Transverse colon (tissue), 4 donors: ENCODE measurements at regions not wholly inside any gene's neighbourhood (a gene's known extent, or its start where the extent isn't known, plus 50 kb on each side); places are given as distances from the start of the nearest gene placed in this dataset.

Experiments
- DNase-seq: peaks from one replicate; pipeline ENCODE4 v3.0.0-alpha.2; 2019
- H3K27ac ChIP-seq, 4 donors: fragments of 200-600 bp; sonication (generic); 2 replicates each; pipeline ENCODE4 v1.5.1; 2016 to 2018; ENCODE audit warnings: inconsistent platforms in 4 of 4
- H3K27me3 ChIP-seq: fragments of 200-600 bp; sonication (generic); 2 replicates; pipeline ENCODE4 v1.5.1; 2017; ENCODE audit warnings: inconsistent platforms
- H3K36me3 ChIP-seq, 4 donors: fragments of 200-600 bp; sonication (generic); 2 replicates each; pipeline ENCODE4 v1.5.1; 2017 to 2019; ENCODE audit warnings: inconsistent platforms in 4 of 4
- H3K4me1 ChIP-seq, 4 donors: fragments of 200-600 bp; sonication (generic); 2 replicates each; pipeline ENCODE4 v1.5.1; 2017 to 2020; ENCODE audit warnings: inconsistent platforms in 4 of 4
- H3K4me3 ChIP-seq, 4 donors: fragments of 200-600 bp; sonication (generic); 1 replicate in 1 of 4; 2 replicates in 3 of 4; pipeline versions ENCODE4 v1.5.1 to v1.6.1; 2017 to 2019; ENCODE audit warnings: inconsistent platforms in 4 of 4
- H3K9me3 ChIP-seq, 2 donors: fragments of 200-600 bp; sonication (generic); 2 replicates each; pipeline ENCODE4 v1.5.1; 2017 to 2019; ENCODE audit warnings: inconsistent platforms in 2 of 2
- EP300 ChIP-seq: sonication (generic); formaldehyde crosslinking; IDR thresholded peaks from one replicate; pipeline ENCODE4 v1.6.1; 2017; ENCODE audit warnings: antibody characterized with exemption, low read depth
- POLR2A ChIP-seq: fragments of 450-650 bp; IDR thresholded peaks from one replicate; pipeline ENCODE4 v1.6.1; 2016; ENCODE audit warnings: antibody characterized with exemption, mild to moderate bottlenecking, moderate library complexity
- POLR2AphosphoS5 ChIP-seq, 3 donors: sonication (generic); formaldehyde crosslinking; IDR thresholded peaks; one replicate each; pipeline ENCODE4 v1.6.1; 2016; ENCODE audit warnings: antibody characterized with exemption in 3 of 3
- WGBS, 2 donors: methylation state at CpG; one replicate each; pipeline ENCODE4 v1.1.5; 2018; ENCODE audit warnings: low coverage in 1 of 2; 5-methylcytosine and 5-hydroxymethylcytosine counted together
- in situ Hi-C, 4 donors: fragments of 200-750 bp; cut with MboI; loops; one replicate each; pipeline versions ENCODE4 v1.15.0 to v1.15.1; 2017; ENCODE audit warnings: low sequenced_read_pairs in 3 of 4, low pct_ligation_motif_present in 1 of 4, low pct_unique_long_range_greater_than_20kb in 1 of 4
- intact Hi-C: fragments of 100-400 bp; cut with DNase I; formaldehyde crosslinking; loops from one replicate; pipeline ENCODE4 v1.15.1; 2023; ENCODE audit warnings: low total_unique reads
- TF ChIP-seq, protein P1 (sequence below), 5 experiments: fragments of 200-600 bp in 3 of 5; fragments of 450-650 bp in 2 of 5; sonication (generic) in 3 of 5; IDR thresholded peaks; 1 replicate in 2 of 5; 2 replicates in 3 of 5; pipeline ENCODE4 v1.5.1; 2016 to 2017; ENCODE audit warnings: antibody characterized with exemption in 5 of 5, inconsistent platforms in 3 of 5, mild to moderate bottlenecking in 2 of 5, moderate library complexity in 1 of 5

DNA sequence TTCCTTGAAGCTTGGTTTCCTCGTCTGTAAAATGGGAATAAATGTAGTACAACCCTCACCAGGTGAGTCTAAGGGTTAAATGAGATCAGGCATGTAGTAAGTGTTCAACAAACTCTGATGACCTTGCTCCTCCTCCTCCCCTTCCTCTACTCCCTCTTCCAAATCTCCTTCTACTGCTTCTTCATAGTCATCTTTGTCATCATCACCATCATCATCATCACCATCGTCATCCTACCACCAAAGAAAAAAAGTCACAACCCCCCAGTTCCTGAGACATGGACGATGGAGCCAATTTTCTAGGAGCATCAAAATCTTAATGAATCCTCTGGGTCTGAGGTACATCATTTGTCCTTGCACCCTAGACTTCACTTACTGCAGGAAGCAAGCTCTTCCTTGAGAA is 240.0 kb downstream of the ANKRD60 start:
- Histone ChIP-seq H3K9me3 (no peaks in the 10 kb centered on the region), H3K27me3 (no peaks in the 10 kb centered on the region), H3K36me3 (no peaks in the 10 kb centered on the region), H3K4me3 (no peak overlapping the region), H3K4me1 (peaks cover 0 to 41% (median 17%) of the 10 kb centered on the region in 4 donors), H3K27ac (peak overlapping the region in 2 of 4 donors; percentile 45 to 53)
- intact Hi-C loops (no loop called here), in situ Hi-C loops (no loop called here)
- no peak for TF ChIP-seq POLR2A
- no peak for TF ChIP-seq POLR2AphosphoS5 (IDR thresholded peaks at IDR 0.05)
- no peak for TF ChIP-seq EP300
- TF ChIP-seq, protein P1, sequence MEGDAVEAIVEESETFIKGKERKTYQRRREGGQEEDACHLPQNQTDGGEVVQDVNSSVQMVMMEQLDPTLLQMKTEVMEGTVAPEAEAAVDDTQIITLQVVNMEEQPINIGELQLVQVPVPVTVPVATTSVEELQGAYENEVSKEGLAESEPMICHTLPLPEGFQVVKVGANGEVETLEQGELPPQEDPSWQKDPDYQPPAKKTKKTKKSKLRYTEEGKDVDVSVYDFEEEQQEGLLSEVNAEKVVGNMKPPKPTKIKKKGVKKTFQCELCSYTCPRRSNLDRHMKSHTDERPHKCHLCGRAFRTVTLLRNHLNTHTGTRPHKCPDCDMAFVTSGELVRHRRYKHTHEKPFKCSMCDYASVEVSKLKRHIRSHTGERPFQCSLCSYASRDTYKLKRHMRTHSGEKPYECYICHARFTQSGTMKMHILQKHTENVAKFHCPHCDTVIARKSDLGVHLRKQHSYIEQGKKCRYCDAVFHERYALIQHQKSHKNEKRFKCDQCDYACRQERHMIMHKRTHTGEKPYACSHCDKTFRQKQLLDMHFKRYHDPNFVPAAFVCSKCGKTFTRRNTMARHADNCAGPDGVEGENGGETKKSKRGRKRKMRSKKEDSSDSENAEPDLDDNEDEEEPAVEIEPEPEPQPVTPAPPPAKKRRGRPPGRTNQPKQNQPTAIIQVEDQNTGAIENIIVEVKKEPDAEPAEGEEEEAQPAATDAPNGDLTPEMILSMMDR (IDR thresholded peaks at IDR 0.05) = no peak
- DNase-seq = no peak
- WGBS, 2 donors = 85 to 88% methylated on average over 2 to 3 of the region's 3 CpGs

DNA sequence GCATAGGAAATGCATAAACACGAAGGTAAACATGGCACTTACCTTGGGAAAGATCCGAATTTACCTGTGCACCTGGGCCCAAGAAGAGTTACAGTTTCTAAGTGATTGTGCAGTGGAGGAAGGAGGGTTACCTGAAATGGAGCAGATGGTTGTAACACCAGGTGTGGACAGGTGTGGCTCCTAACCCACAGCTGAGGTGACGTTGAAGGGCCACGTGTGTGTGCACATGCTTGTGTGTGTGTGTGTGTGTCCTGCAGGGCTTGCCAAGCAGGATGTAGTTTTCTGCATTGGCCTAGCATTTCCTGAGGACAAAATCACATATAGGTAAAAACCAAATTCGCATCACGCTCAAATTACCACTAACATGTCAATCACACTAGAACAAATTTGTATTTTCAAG is 240.8 kb downstream of the ANKRD60 start:
- Histone ChIP-seq H3K4me1 (peaks cover 0 to 35% (median 13%) of the 10 kb centered on the region in 4 donors), H3K27ac (peak overlapping the region in 2 of 4 donors; percentile 45 to 53), H3K4me3 (no peak overlapping the region), H3K36me3 (no peaks in the 10 kb centered on the region), H3K9me3 (no peaks in the 10 kb centered on the region), H3K27me3 (no peaks in the 10 kb centered on the region)
- DNase-seq = peak; percentile 76
- in situ Hi-C loops = no loop called here
- intact Hi-C loops = no loop called here
- WGBS, 2 donors = 55% methylated on average over 3 to 6 of the region's 6 CpGs
- TF ChIP-seq EP300 (no peak), POLR2A (peak; percentile 15), POLR2AphosphoS5 (IDR thresholded peaks at IDR 0.05) (peak; percentile 54 to 80 (median 72))
- TF ChIP-seq, protein P1 (IDR thresholded peaks at IDR 0.05) = no peak

DNA sequence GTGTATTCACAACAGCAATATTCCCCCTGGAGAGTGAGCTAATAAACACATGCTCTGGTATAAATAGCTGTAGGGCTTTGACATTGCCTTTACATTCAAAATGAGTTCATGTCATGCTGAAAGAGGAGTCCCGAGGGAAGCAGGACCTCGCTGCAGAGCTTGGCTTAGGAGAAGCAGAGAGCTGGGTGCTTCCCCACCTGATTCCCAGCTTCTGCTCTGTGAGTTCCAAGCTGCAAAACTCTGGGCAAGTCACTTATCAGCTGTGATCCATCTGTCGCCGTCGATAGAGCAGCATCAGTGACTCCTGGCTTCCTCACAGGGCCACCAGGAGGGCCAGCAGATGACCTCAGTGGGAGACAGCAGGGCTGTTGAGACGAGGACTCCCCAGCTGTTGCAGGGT is 241.8 kb downstream of the ANKRD60 start:
- in situ Hi-C loops = no loop called here
- Histone ChIP-seq H3K4me1 (peaks cover 0 to 27% (median 11%) of the 10 kb centered on the region in 4 donors), H3K36me3 (no peaks in the 10 kb centered on the region), H3K9me3 (no peaks in the 10 kb centered on the region), H3K4me3 (no peak overlapping the region), H3K27me3 (no peaks in the 10 kb centered on the region), H3K27ac (peak overlapping the region in 2 of 4 donors; percentile 39 to 53)
- TF ChIP-seq, protein P1 (IDR thresholded peaks at IDR 0.05) = no peak
- TF ChIP-seq POLR2A = no peak
- no peak for TF ChIP-seq EP300
- TF ChIP-seq POLR2AphosphoS5 (IDR thresholded peaks at IDR 0.05) = no peak
- WGBS, 2 donors = 40 to 79% methylated on average over 1 to 4 of the region's 6 CpGs
- intact Hi-C loops = no loop called here
- no peak for DNase-seq

DNA sequence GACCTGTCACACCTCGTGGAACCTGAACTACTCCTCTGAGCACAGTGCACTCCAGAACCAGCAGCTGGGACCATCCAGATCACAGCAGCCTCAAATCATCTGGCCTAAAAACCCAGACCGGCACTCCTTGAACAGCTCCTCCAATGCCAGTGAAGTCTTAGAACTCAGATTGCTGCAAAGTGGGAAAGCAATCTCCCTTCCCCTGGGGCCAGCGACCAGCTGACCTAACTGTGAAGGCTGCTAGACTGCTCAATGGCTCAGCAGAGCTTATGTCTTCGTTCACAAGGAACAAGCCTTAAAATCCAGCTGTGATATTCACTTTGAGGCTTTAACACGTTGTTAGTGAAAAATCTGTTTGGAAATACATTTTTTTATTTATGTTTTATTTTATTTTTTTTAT is 243.2 kb downstream of the ANKRD60 start:
- Histone ChIP-seq H3K9me3 (no peaks in the 10 kb centered on the region), H3K27me3 (no peaks in the 10 kb centered on the region), H3K4me3 (no peak overlapping the region), H3K36me3 (no peaks in the 10 kb centered on the region), H3K4me1 (peaks cover 0 to 16% (median 2%) of the 10 kb centered on the region in 4 donors), H3K27ac (no peak overlapping the region)
- WGBS, 2 donors = 42 to 62% methylated on average over 2 to 5 of the region's 5 CpGs
- intact Hi-C loops (no loop called here), in situ Hi-C loops (no loop called here)
- no peak for TF ChIP-seq POLR2A
- TF ChIP-seq, protein P1 (IDR thresholded peaks at IDR 0.05) = no peak
- TF ChIP-seq EP300 = no peak
- TF ChIP-seq POLR2AphosphoS5 (IDR thresholded peaks at IDR 0.05) = no peak
- no peak for DNase-seq
